Activated naive CD8-positive, alpha-beta T cell treated with anti-CD3 and anti-CD28 coated beads, Interleukin-2, amount 50 U/mL, for 24 hours (primary cell): ENCODE measurements at regions not wholly inside any gene's neighbourhood (a gene's known extent, or its start where the extent isn't known, plus 50 kb on each side); places are given as distances from the start of the nearest gene placed in this dataset.

Experiments used
- ATAC-seq: fragments of 150-1000 bp; cut with Tn5 transposase; one replicate; pipeline ENCODE4 v1.10.0; 2021
- DNase-seq: peaks from one replicate; pipeline ENCODE4 v3.0.0; 2021
- H3K27ac Mint-ChIP-seq: one replicate; pipeline ENCODE4 v1.8.0; 2021; ENCODE audit warnings: mild to moderate bottlenecking, mixed read lengths
- H3K27me3 Mint-ChIP-seq: one replicate; pipeline ENCODE4 v1.8.0; 2021; ENCODE audit warnings: mixed read lengths
- H3K36me3 Mint-ChIP-seq: one replicate; pipeline ENCODE4 v1.8.0; 2021; ENCODE audit warnings: low read depth, mixed read lengths
- H3K4me1 Mint-ChIP-seq: one replicate; pipeline ENCODE4 v1.8.0; 2021; ENCODE audit warnings: mixed read lengths
- H3K4me3 Mint-ChIP-seq: one replicate; pipeline ENCODE4 v1.8.0; 2021; ENCODE audit warnings: mild to moderate bottlenecking, moderate library complexity, mixed read lengths
- H3K9me3 Mint-ChIP-seq: one replicate; pipeline ENCODE4 v1.8.0; 2021; ENCODE audit warnings: mixed read lengths

DNA sequence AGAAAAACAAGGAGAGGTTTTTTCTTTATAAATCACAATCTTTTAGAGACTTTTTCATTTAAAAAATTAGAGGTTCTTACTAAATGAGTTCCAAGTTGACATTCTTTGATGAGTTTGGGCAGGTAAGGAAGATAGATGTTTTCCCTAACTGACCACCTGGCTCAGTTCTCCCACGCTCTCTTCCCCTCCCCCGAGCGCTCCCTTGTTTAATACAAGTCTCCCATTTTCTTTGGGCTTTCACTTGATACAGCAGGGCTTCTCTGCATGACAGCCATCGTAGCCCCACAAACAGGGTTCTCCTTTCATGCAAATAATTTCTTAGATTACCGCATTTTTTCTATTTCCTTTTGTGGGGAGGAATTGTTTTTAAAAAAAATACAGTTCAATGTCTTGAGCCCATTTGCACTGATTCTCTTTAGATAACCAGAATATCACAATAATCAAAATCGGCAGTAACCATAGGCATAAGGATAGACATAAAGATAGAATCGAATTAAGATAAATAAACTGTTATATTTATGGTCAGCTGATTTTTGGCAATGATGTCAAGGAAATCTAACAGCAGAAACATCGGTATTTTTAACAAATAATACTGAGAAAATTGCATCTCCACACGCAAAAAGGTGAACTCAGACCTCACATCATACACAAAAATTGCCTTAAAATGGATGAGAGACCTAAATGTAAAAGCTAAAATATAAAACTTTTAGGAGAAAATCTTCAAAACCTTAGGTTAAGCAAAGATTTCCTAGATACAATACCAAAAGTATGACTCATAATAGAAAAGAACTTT is 325.4 kb downstream of the PIK3R1 start:
- DNase-seq, result no peak
- Mint-ChIP-seq H3K4me3 (no peak overlapping the region), H3K27me3 (peaks cover 31% of the 10 kb centered on the region), H3K36me3 (no peaks in the 10 kb centered on the region), H3K4me1 (peaks cover 6% of the 10 kb centered on the region), H3K27ac (no peak overlapping the region), H3K9me3 (no peaks in the 10 kb centered on the region)
- no peak for ATAC-seq

GRCh38 chr5:68542207-68542606 is 326.7 kb downstream of the PIK3R1 start:
- H3K27me3 Mint-ChIP-seq, result peaks cover 31% of the 10 kb centered on the region
- DNase-seq (no peak), ATAC-seq (no peak)
- H3K27ac Mint-ChIP-seq, result no peak overlapping the region
- H3K4me3 Mint-ChIP-seq, result no peak overlapping the region
- H3K4me1 Mint-ChIP-seq, result peaks cover 6% of the 10 kb centered on the region
- no peaks in the 10 kb centered on the region for H3K36me3 Mint-ChIP-seq
- no peaks in the 10 kb centered on the region for H3K9me3 Mint-ChIP-seq

GRCh38 chr5:68543212-68543611 is 327.7 kb downstream of the PIK3R1 start:
- H3K4me1 Mint-ChIP-seq, result peaks cover 6% of the 10 kb centered on the region
- no peak for DNase-seq
- H3K4me3 Mint-ChIP-seq, result no peak overlapping the region
- no peaks in the 10 kb centered on the region for H3K9me3 Mint-ChIP-seq
- H3K27me3 Mint-ChIP-seq, result peaks cover 31% of the 10 kb centered on the region
- no peaks in the 10 kb centered on the region for H3K36me3 Mint-ChIP-seq
- no peak overlapping the region for H3K27ac Mint-ChIP-seq
- ATAC-seq, result no peak

GRCh38 chr5:68544091-68544647 is 328.6 kb downstream of the PIK3R1 start:
- H3K4me1 Mint-ChIP-seq, result peaks cover 6% of the 10 kb centered on the region
- peaks cover 24% of the 10 kb centered on the region for H3K27me3 Mint-ChIP-seq
- no peak overlapping the region for H3K27ac Mint-ChIP-seq
- H3K9me3 Mint-ChIP-seq, result no peaks in the 10 kb centered on the region
- ATAC-seq, result no peak
- no peaks in the 10 kb centered on the region for H3K36me3 Mint-ChIP-seq
- H3K4me3 Mint-ChIP-seq, result no peak overlapping the region
- no peak for DNase-seq

DNA sequence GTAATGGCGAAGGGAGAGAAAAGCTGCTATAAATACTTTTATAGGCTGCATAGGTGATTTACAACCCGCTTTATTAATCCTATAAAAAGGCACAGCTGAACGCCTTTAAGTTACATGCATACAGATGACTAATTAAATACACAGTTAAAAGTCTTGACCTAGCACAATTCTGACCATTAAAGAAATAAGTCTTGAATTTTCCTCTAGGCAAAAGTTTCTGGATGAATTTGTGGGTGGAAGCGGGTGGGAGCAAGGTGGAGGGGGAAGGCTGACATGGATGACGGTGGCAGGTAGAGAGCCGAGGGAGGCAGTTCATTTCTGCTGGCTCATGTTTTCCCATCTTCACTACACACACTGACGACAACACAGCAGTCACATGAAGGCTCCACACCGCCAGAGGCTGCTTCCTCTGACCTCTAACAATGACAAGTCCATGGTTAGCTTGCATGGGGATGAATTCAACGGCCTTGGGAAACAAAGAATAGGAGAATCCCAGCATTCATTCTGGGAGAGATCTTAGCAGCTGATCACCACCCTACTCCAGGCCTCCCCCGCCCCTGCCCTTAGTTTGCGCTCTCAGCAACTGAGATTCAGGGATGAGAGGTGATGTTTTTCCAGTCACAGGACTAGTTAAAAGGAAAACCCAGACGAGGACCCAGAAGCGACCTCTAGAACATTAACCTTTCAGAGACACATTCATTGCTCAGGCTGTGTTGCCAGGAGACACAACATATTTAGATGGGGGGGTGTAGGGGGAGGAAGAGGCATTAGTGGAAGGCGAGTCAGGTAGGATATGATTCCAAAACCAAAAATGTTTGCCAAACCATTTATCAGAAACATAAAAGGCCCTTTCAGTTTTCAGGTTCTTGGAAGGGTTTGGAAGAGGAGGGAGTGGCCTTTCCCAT is 329.3 kb downstream of the PIK3R1 start:
- Mint-ChIP-seq H3K27me3 (peaks cover 17% of the 10 kb centered on the region), H3K4me1 (peaks cover 6% of the 10 kb centered on the region), H3K27ac (no peak overlapping the region), H3K4me3 (no peak overlapping the region), H3K36me3 (no peaks in the 10 kb centered on the region), H3K9me3 (no peaks in the 10 kb centered on the region)
- no peak for DNase-seq
- ATAC-seq, result no peak

- no peak for ATAC-seq
- DNase-seq, result no peak
- no peaks in the 10 kb centered on the region for H3K36me3 Mint-ChIP-seq
- H3K4me3 Mint-ChIP-seq, result no peak overlapping the region
- no peaks in the 10 kb centered on the region for H3K9me3 Mint-ChIP-seq
- H3K27ac Mint-ChIP-seq, result no peak overlapping the region
- H3K27me3 Mint-ChIP-seq, result peaks cover 13% of the 10 kb centered on the region
- H3K4me1 Mint-ChIP-seq, result peaks cover 6% of the 10 kb centered on the region
Observed at GRCh38 chr5:68545636-68546295, 330.2 kb downstream of the PIK3R1 start.

DNA sequence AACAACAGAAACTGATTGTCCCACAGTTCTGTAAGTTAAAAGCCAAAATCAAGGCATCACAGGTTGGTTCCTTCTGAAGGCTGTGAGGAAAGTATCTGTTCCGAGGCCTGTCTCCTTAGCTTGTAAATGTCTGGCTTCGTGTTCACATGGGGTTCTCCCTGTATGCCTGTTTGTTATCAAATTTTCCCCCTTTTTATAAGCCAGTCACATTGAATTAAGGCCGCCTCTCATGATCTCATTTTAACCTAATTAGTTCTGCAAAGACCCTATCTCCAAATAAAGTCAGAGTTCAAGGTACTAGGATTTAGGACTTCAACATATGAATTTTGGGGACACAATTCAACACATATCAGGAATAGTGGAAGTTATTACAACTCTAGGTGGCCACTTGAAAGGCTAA is 331.5 kb downstream of the PIK3R1 start:
- Mint-ChIP-seq H3K27ac (no peak overlapping the region), H3K4me3 (no peak overlapping the region), H3K27me3 (peaks cover 4% of the 10 kb centered on the region), H3K4me1 (peaks cover 6% of the 10 kb centered on the region), H3K9me3 (no peaks in the 10 kb centered on the region), H3K36me3 (no peaks in the 10 kb centered on the region)
- DNase-seq (no peak), ATAC-seq (no peak)

GRCh38 chr5:68547622-68548021 is 332.1 kb downstream of the PIK3R1 start:
- no peaks in the 10 kb centered on the region for H3K9me3 Mint-ChIP-seq
- no peak overlapping the region for H3K27ac Mint-ChIP-seq
- H3K4me3 Mint-ChIP-seq, result no peak overlapping the region
- peaks cover 6% of the 10 kb centered on the region for H3K4me1 Mint-ChIP-seq
- H3K36me3 Mint-ChIP-seq, result no peaks in the 10 kb centered on the region
- peaks cover 1% of the 10 kb centered on the region for H3K27me3 Mint-ChIP-seq
- no peak for ATAC-seq
- no peak for DNase-seq

- Mint-ChIP-seq H3K36me3 (no peaks in the 10 kb centered on the region), H3K4me3 (no peak overlapping the region), H3K9me3 (no peaks in the 10 kb centered on the region), H3K4me1 (no peaks in the 10 kb centered on the region), H3K27me3 (no peaks in the 10 kb centered on the region), H3K27ac (no peak overlapping the region)
- ATAC-seq (no peak), DNase-seq (no peak)
Observed at GRCh38 chr5:68548959-68549676, 333.6 kb downstream of the PIK3R1 start.

DNA sequence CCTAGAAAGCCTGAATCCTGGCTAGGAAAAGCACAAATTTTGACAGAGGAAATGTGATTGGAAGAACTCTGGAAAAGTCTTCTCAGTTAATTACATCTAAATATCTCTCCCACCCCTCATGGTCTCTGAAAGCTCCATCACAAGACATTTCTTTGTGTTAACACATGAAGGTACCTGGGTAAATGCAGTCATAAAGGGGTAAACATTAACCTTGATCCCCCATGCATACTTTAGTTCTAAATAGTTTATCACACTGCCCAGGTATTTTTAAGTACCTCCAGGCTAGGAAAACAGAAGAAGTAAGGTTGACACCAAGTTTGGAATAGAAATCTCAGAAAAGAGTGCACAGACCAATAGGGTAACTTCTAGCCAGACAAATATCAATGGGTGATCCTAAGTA is 334.5 kb downstream of the PIK3R1 start:
- ATAC-seq (no peak), DNase-seq (no peak)
- no peak overlapping the region for H3K27ac Mint-ChIP-seq
- H3K4me1 Mint-ChIP-seq, result no peaks in the 10 kb centered on the region
- H3K27me3 Mint-ChIP-seq, result no peaks in the 10 kb centered on the region
- no peaks in the 10 kb centered on the region for H3K9me3 Mint-ChIP-seq
- no peaks in the 10 kb centered on the region for H3K36me3 Mint-ChIP-seq
- no peak overlapping the region for H3K4me3 Mint-ChIP-seq

DNA sequence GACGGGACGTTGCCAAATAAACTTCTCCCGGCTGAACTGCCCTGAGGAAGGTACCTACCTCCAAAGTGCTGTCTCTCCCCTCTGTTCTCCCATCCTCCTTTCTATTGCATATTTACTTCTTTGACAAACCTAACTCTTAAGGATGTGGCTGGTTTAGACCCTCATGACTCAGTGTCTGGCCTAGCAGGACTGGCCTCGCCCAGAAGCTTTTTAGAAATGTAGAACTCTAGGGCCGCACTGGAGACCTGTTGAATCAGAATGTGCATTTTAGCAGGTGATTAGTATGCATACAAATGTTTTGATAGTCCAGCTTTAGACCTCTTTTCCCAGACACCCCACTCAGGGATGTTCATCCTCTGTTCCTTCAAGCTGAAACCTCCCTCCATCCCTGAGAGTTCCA is 335.9 kb downstream of the PIK3R1 start:
- DNase-seq (no peak), ATAC-seq (no peak)
- Mint-ChIP-seq H3K27me3 (no peaks in the 10 kb centered on the region), H3K4me1 (no peaks in the 10 kb centered on the region), H3K4me3 (no peak overlapping the region), H3K27ac (no peak overlapping the region), H3K9me3 (no peaks in the 10 kb centered on the region), H3K36me3 (no peaks in the 10 kb centered on the region)

- H3K4me3 Mint-ChIP-seq, result no peak overlapping the region
- DNase-seq, result no peak
- H3K4me1 Mint-ChIP-seq, result no peaks in the 10 kb centered on the region
- no peaks in the 10 kb centered on the region for H3K27me3 Mint-ChIP-seq
- ATAC-seq, result no peak
- no peaks in the 10 kb centered on the region for H3K9me3 Mint-ChIP-seq
- H3K36me3 Mint-ChIP-seq, result no peaks in the 10 kb centered on the region
- H3K27ac Mint-ChIP-seq, result no peak overlapping the region
Observed at GRCh38 chr5:68554571-68555279, 339.2 kb downstream of the PIK3R1 start.

DNA sequence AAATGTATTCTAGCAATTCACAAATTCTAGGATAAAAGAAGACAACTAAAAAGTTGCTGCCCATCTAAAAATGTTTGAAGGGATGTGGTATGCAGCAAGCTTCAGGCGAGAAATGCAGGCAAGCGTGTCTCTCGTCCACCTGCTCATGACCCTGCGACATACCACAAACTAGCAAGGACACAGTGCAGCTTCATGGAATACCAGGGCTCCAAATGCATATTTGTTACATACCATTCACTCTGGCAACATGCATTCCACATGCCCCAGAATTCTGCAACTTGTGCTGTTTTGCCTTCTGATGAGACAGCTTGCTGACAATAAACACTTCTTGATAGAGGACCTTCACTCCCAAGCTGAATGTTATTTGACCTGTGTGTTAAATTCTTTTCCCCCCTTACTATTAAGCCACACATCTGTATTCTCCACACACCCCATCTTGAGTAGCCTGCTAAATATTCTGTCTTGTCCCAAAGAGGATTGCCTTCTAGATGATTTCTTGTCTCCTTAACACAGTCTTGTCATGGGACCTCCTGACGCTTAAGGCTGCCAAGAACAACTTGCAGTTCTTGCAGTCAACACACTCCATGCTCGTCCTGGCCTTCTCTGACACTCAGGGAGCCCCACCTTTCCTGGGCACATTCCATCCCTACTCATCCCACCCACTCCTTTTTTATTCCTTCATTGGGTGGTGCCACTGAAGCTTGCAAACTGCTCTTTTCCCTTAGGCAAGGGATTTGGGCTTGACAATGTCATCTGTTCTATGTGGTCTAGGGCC is 340.5 kb downstream of the PIK3R1 start:
- Mint-ChIP-seq H3K27me3 (no peaks in the 10 kb centered on the region), H3K4me3 (no peak overlapping the region), H3K4me1 (no peaks in the 10 kb centered on the region), H3K36me3 (no peaks in the 10 kb centered on the region), H3K27ac (no peak overlapping the region), H3K9me3 (no peaks in the 10 kb centered on the region)
- ATAC-seq, result no peak
- no peak for DNase-seq
